HEK293 (cell line): ENCODE measurements at regions not wholly inside any gene's neighbourhood (a gene's known extent, or its start where the extent isn't known, plus 50 kb on each side); places are given as distances from the start of the nearest gene placed in this dataset.

Experiments
- CTCF ChIA-PET: fragments of 350-600 bp; formaldehyde crosslinking; extraction: SDS; loops from one replicate; lab custom pipeline; 2021; ENCODE audit warnings: antibody characterized with exemption; lab: Yijun Ruan, JAX
- POLR2A ChIA-PET: fragments of 300-600 bp; formaldehyde crosslinking; extraction: SDS; loops from one replicate; lab custom pipeline; 2020; ENCODE audit warnings: antibody characterized with exemption, inconsistent platforms; lab: Yijun Ruan, JAX
- H3K27ac ChIP-seq: fragments of 200-500 bp; sonication (Bioruptor generic); 2 replicates; pipeline ENCODE4 v1.5.1; 2014; ENCODE audit warnings: low read depth, low read length, control low read depth, inconsistent platforms; ENCODE audit errors: extremely low read depth
- H3K36me3 ChIP-seq, 2 experiments: fragments of 200-500 bp in 1 of 2; sonication (Bioruptor generic) in 1 of 2; 1 replicate in 1 of 2; 2 replicates in 1 of 2; pipeline ENCODE4 v1.5.1; 2014 to 2017; ENCODE audit warnings: inconsistent platforms in 2 of 2, low read length in 2 of 2; ENCODE audit not compliant: control insufficient read depth in 2 of 2, insufficient read depth in 1 of 2
- H3K4me1 ChIP-seq: fragments of 200-500 bp; sonication (Bioruptor generic); 2 replicates; pipeline ENCODE4 v1.5.1; 2014; ENCODE audit warnings: mild to moderate bottlenecking, low read length, inconsistent platforms; ENCODE audit not compliant: control insufficient read depth, insufficient read depth
- H3K4me3 ChIP-seq: 2 replicates; pipeline ENCODE4 v1.5.1; 2011; ENCODE audit warnings: low read depth, mild to moderate bottlenecking, control low read depth, low read length, moderate library complexity
- H3K9me3 ChIP-seq: fragments of 200-500 bp; sonication (Bioruptor generic); 2 replicates; pipeline ENCODE4 v1.5.1; 2014; ENCODE audit warnings: low read depth, low read length, inconsistent platforms; ENCODE audit not compliant: control insufficient read depth, insufficient read depth
- BCL11B ChIP-seq: fragments of 450-650 bp; formaldehyde crosslinking; IDR thresholded peaks from 2 replicates; pipeline ENCODE4 v1.5.1; 2016; ENCODE audit warnings: low read depth, missing biosample characterization, missing genetic modification characterization
- PATZ1 ChIP-seq: fragments of 450-650 bp; formaldehyde crosslinking; IDR thresholded peaks from 2 replicates; pipeline ENCODE4 v1.5.1; 2016; ENCODE audit warnings: missing biosample characterization, missing genetic modification characterization
- PBX3 ChIP-seq: sonication (generic); formaldehyde crosslinking; IDR thresholded peaks from 2 replicates; pipeline ENCODE4 v1.8.1; 2022; ENCODE audit warnings: mild to moderate bottlenecking, moderate library complexity, missing genetic modification reagents
- SP3 ChIP-seq: fragments of 450-650 bp; formaldehyde crosslinking; IDR thresholded peaks from 2 replicates; pipeline ENCODE4 v1.5.1; 2016; ENCODE audit warnings: missing biosample characterization, missing genetic modification characterization
- ZBTB21 ChIP-seq: fragments of 450-650 bp; formaldehyde crosslinking; IDR thresholded peaks from 2 replicates; pipeline ENCODE4 v1.5.1; 2017; ENCODE audit warnings: missing biosample characterization, missing genetic modification characterization
- ZBTB26 ChIP-seq: fragments of 450-650 bp; formaldehyde crosslinking; optimal IDR thresholded peaks from 2 replicates; pipeline ENCODE3; 2016; ENCODE audit warnings: missing biosample characterization, mild to moderate bottlenecking, missing genetic modification characterization
- ZBTB48 ChIP-seq: fragments of 450-650 bp; formaldehyde crosslinking; IDR thresholded peaks from 2 replicates; pipeline ENCODE4 v1.5.1; 2016; ENCODE audit warnings: missing biosample characterization, missing genetic modification characterization
- ZNF121 ChIP-seq: fragments of 450-650 bp; formaldehyde crosslinking; IDR thresholded peaks from 2 replicates; pipeline ENCODE4 v1.5.1; 2016; ENCODE audit warnings: missing biosample characterization, missing genetic modification characterization
- ZNF18 ChIP-seq: fragments of 450-650 bp; formaldehyde crosslinking; IDR thresholded peaks from 2 replicates; pipeline ENCODE4 v1.5.1; 2016; ENCODE audit warnings: missing biosample characterization, missing genetic modification characterization
- ZNF211 ChIP-seq: fragments of 450-650 bp; formaldehyde crosslinking; IDR thresholded peaks from 2 replicates; pipeline ENCODE4 v1.5.1; 2016; ENCODE audit warnings: low read depth, missing biosample characterization, missing genetic modification characterization
- ZNF37A ChIP-seq: fragments of 450-650 bp; IDR thresholded peaks from 2 replicates; pipeline ENCODE4 v1.5.1; 2018; ENCODE audit warnings: missing biosample characterization, missing genetic modification characterization
- ZNF398 ChIP-seq: fragments of 450-650 bp; formaldehyde crosslinking; IDR thresholded peaks from 2 replicates; pipeline ENCODE4 v1.5.1; 2017; ENCODE audit warnings: missing biosample characterization, missing genetic modification characterization
- ZNF529 ChIP-seq: fragments of 450-650 bp; formaldehyde crosslinking; IDR thresholded peaks from 2 replicates; pipeline ENCODE4 v1.5.1; 2017; ENCODE audit warnings: missing genetic modification characterization, missing biosample characterization; ENCODE audit not compliant: insufficient replicate concordance
- ZNF544 ChIP-seq: fragments of 450-650 bp; formaldehyde crosslinking; IDR thresholded peaks from 2 replicates; pipeline ENCODE4 v1.5.0; 2017; ENCODE audit warnings: missing biosample characterization, missing genetic modification characterization
- ZNF610 ChIP-seq: fragments of 450-650 bp; formaldehyde crosslinking; IDR thresholded peaks from 2 replicates; pipeline ENCODE4 v1.5.1; 2016; ENCODE audit warnings: missing biosample characterization, missing genetic modification characterization, borderline replicate concordance
- ZNF670 ChIP-seq: fragments of 450-650 bp; formaldehyde crosslinking; IDR thresholded peaks from 2 replicates; pipeline ENCODE4 v1.5.1; 2016; ENCODE audit warnings: missing biosample characterization, missing genetic modification characterization, low read depth
- ZNF701 ChIP-seq: fragments of 450-650 bp; formaldehyde crosslinking; IDR thresholded peaks from 2 replicates; pipeline ENCODE4 v1.5.1; 2016; ENCODE audit warnings: missing biosample characterization, missing genetic modification characterization
- ZNF776 ChIP-seq: fragments of 450-650 bp; formaldehyde crosslinking; IDR thresholded peaks from 2 replicates; pipeline ENCODE4 v1.5.0; 2017; ENCODE audit warnings: missing biosample characterization, missing genetic modification characterization, borderline replicate concordance
- ZNF837 ChIP-seq: fragments of 450-650 bp; formaldehyde crosslinking; IDR thresholded peaks from 2 replicates; pipeline ENCODE4 v1.5.1; 2016; ENCODE audit warnings: missing biosample characterization, missing genetic modification characterization
- ZSCAN4 ChIP-seq: fragments of 450-650 bp; formaldehyde crosslinking; IDR thresholded peaks from 2 replicates; pipeline ENCODE4 v1.5.1; 2017; ENCODE audit warnings: missing biosample characterization, missing genetic modification characterization
- ZXDB ChIP-seq: fragments of 450-650 bp; formaldehyde crosslinking; IDR thresholded peaks from 2 replicates; pipeline ENCODE4 v1.5.1; 2016; ENCODE audit warnings: missing biosample characterization, missing genetic modification characterization

GRCh38 chr5:10859393-10860195 is 98.6 kb upstream of the DAP start:
- Histone ChIP-seq H3K4me3 (no peak overlapping the region), H3K4me1 (no peaks in the 10 kb centered on the region; the same call in 1 of the 2 replicates)
- TF ChIP-seq ZNF610 (tag by site-specific recombination) = no peak
- no peak for TF ChIP-seq ZNF837
- TF ChIP-seq ZXDB (tag by site-specific recombination) = no peak
- TF ChIP-seq ZNF670 = no peak
- TF ChIP-seq ZNF37A (tag by site-specific recombination) = no peak
- TF ChIP-seq BCL11B = no peak
- TF ChIP-seq, all 188 proteins: peak for 0
- CTCF ChIA-PET = interaction anchor here (0.6 to 1.3 kb wide), 7 partner anchors 112 to 323 kb away, joined by 3 to 4 read pairs (median 3); no protein-coding TSS in a partner anchor
- H3K9me3 ChIP-seq = no peaks in the 10 kb centered on the region
- POLR2A ChIA-PET = interaction anchor here (1.3 kb wide), 1 partner anchor 10 kb away, joined by 3 read pairs; no protein-coding TSS in a partner anchor
- no peaks in the 10 kb centered on the region for H3K36me3 ChIP-seq
- H3K27ac ChIP-seq = no peak overlapping the region

- Histone ChIP-seq H3K9me3 (no peaks in the 10 kb centered on the region), H3K36me3 (no peaks in the 10 kb centered on the region), H3K4me3 (no peak overlapping the region), H3K4me1 (no peaks in the 10 kb centered on the region; the same call in 1 of the 2 replicates), H3K27ac (no peak overlapping the region)
- TF ChIP-seq ZNF18 (tag by site-specific recombination) (no peak), ZNF701 (no peak), PBX3 (CRISPR knock-in tag) (no peak), ZBTB48 (tag by site-specific recombination) (no peak), SP3 (tag by site-specific recombination) (no peak), ZNF121 (tag by site-specific recombination) (no peak), ZNF398 (tag by site-specific recombination) (no peak), ZNF776 (tag by site-specific recombination) (no peak), ZNF211 (tag by site-specific recombination) (no peak), ZNF544 (no peak), PATZ1 (no peak), ZNF529 (tag by site-specific recombination) (no peak), ZBTB21 (tag by site-specific recombination) (no peak), ZBTB26 (tag by site-specific recombination) (no peak), ZSCAN4 (no peak)
- CTCF ChIA-PET = interaction anchor here (1.1 to 3.1 kb wide), 3 partner anchors 11 to 324 kb away, joined by 3 to 25 read pairs (median 3); no protein-coding TSS in a partner anchor
- POLR2A ChIA-PET = interaction anchor here (1.3 kb wide), 1 partner anchor 10 kb away, joined by 3 read pairs; no protein-coding TSS in a partner anchor
Measured at GRCh38 chr5:10858945-10859344, 97.9 kb upstream of the DAP start.
